NT2/D1 (cell line): ENCODE measurements at regions not wholly inside any gene's neighbourhood (a gene's known extent, or its start where the extent isn't known, plus 50 kb on each side); places are given as distances from the start of the nearest gene placed in this dataset.

ENCODE experiments used
- SUZ12 ChIP-seq: IDR thresholded peaks from 2 replicates; pipeline ENCODE4 v1.6.1; 2011; ENCODE audit not compliant: insufficient read length, insufficient read depth; ENCODE audit errors: extremely low read depth
- ZNF274 ChIP-seq: IDR thresholded peaks from 2 replicates; pipeline ENCODE4 v1.6.1; 2011; ENCODE audit warnings: mild to moderate bottlenecking, low read depth, low read length

DNA sequence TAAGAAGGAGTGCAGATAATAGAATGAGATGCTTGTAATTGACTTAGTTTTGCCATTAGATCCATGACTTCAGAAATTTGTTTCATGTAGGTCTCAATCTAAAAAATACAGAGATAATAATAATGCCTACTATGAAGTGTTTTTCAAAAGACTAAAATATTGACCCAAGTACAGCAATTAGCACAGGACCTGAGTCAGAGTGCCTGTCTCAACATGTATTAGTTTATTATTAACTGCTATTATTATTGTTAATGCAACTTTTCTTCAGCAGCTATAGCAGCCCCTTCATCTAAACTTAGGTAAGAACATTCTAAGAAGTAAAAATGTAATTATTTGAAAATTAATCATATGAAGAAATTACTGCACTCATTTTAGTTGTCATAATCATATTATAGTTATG lies 82.9 kb upstream of the HGF start:
- TF ChIP-seq ZNF274, result no peak
- no peak for TF ChIP-seq SUZ12
